B cell (primary cell): ENCODE measurements at regions not wholly inside any gene's neighbourhood (a gene's known extent, or its start where the extent isn't known, plus 50 kb on each side); places are given as distances from the start of the nearest gene placed in this dataset.

ENCODE experiments used
- ATAC-seq: fragments of 200-7000 bp; cut with Tn5 transposase; one replicate; pipeline ENCODE4 v1.10.0; 2021; ENCODE audit warnings: low read depth, mild to moderate bottlenecking, moderate number of reproducible peaks, moderate library complexity
- CTCF ChIA-PET: fragments of 350-600 bp; sonication (Branson Sonifier 250); formaldehyde crosslinking; loops from one replicate; lab custom pipeline; 2021; ENCODE audit warnings: antibody characterized with exemption, inconsistent platforms; lab: Charles Lee
- POLR2A ChIA-PET: fragments of 350-600 bp; sonication (Branson Sonifier 250); formaldehyde crosslinking; loops from one replicate; lab custom pipeline; 2021; ENCODE audit warnings: antibody characterized with exemption; lab: Charles Lee
- DNase-seq: peaks from one replicate; pipeline ENCODE4 v3.0.0; 2013
- H2AFZ ChIP-seq: 2 replicates; pipeline ENCODE4 v1.6.1; 2012; ENCODE audit warnings: mild to moderate bottlenecking, low read depth, low read length; ENCODE audit not compliant: insufficient read depth, poor library complexity, severe bottlenecking
- H3K27ac ChIP-seq, 2 donors: 1 replicate in 1 of 2; 2 replicates in 1 of 2; pipeline ENCODE4 v1.5.1; 2012 to 2013; ENCODE audit warnings: low read length in 2 of 2, mild to moderate bottlenecking in 2 of 2, moderate library complexity in 1 of 2
- H3K27me3 ChIP-seq, 4 experiments: fragments of 200-600 bp in 1 of 4; sonication (generic) in 1 of 4; replicated peaks in 1 of 4; 1 replicate in 2 of 4; 2 replicates in 2 of 4; pipeline versions ENCODE4 v1.6.1 to v1.7.0; 2013 to 2016; ENCODE audit warnings: low read length in 3 of 4, mild to moderate bottlenecking in 2 of 4, mixed read lengths in 1 of 4, moderate library complexity in 1 of 4; ENCODE audit not compliant: insufficient read depth in 4 of 4, control insufficient read depth in 3 of 4; ENCODE audit errors: control extremely low read depth in 1 of 4
- H3K36me3 ChIP-seq, 2 experiments: replicated peaks in 1 of 2; 1 replicate in 1 of 2; 2 replicates in 1 of 2; pipeline versions ENCODE4 v1.6.1 to v1.7.1; 2013; ENCODE audit warnings: low read length in 1 of 2; ENCODE audit not compliant: insufficient read depth in 2 of 2, control insufficient read depth in 1 of 2; ENCODE audit errors: control extremely low read depth in 1 of 2, extremely low read depth in 1 of 2
- H3K4me1 ChIP-seq, 2 donors: fragments of 200-600 bp in 1 of 2; sonication (generic) in 1 of 2; 1 replicate in 1 of 2; 2 replicates in 1 of 2; pipeline versions ENCODE4 v1.5.1 to v1.6.1; 2013 to 2017; ENCODE audit warnings: low read length in 2 of 2; ENCODE audit not compliant: control insufficient read depth in 2 of 2, insufficient read depth in 2 of 2
- H3K4me2 ChIP-seq: replicated peaks from 2 replicates; pipeline ENCODE3; 2012; ENCODE audit warnings: mild to moderate bottlenecking, low read depth, low read length; ENCODE audit not compliant: poor library complexity, severe bottlenecking
- H3K4me3 ChIP-seq, 5 experiments: fragments of 200-600 bp in 1 of 5; sonication (generic) in 1 of 5; 1 replicate in 3 of 5; 2 replicates in 2 of 5; pipeline versions ENCODE4 v1.5.1 to v1.7.0; 2011 to 2016; ENCODE audit warnings: low read length in 4 of 5, mild to moderate bottlenecking in 4 of 5, low read depth in 2 of 5, control low read depth in 1 of 5, moderate library complexity in 1 of 5; ENCODE audit not compliant: insufficient read depth in 1 of 5; ENCODE audit errors: control extremely low read depth in 1 of 5, extremely low read depth in 1 of 5
- H3K79me2 ChIP-seq: fragments of 200-600 bp; sonication (generic); one replicate; pipeline ENCODE4 v1.6.0; 2016; ENCODE audit warnings: low read length; ENCODE audit not compliant: control insufficient read depth, insufficient read depth
- H3K9ac ChIP-seq: fragments of 200-600 bp; sonication (generic); 2 replicates; pipeline ENCODE4 v1.6.1; 2017; ENCODE audit warnings: mild to moderate bottlenecking, low read length, moderate library complexity
- H3K9me3 ChIP-seq, 3 donors: one replicate each; pipeline versions ENCODE4 v1.6.1 to v1.7.1; 2013; ENCODE audit warnings: low read length in 2 of 3; ENCODE audit not compliant: control insufficient read depth in 2 of 3, insufficient read depth in 1 of 3; ENCODE audit errors: control extremely low read depth in 1 of 3
- H4K20me1 ChIP-seq: 2 replicates; pipeline ENCODE4 v1.6.0; 2012; ENCODE audit warnings: mild to moderate bottlenecking, low read length; ENCODE audit not compliant: insufficient read depth, control insufficient read depth, poor library complexity, severe bottlenecking
- H3K27ac Mint-ChIP-seq: one replicate; pipeline ENCODE4 v1.8.0; 2021; ENCODE audit warnings: mixed read lengths
- H3K27me3 Mint-ChIP-seq: one replicate; pipeline ENCODE4 v1.8.0; 2021; ENCODE audit warnings: mixed read lengths
- H3K4me1 Mint-ChIP-seq: one replicate; pipeline ENCODE4 v1.8.0; 2021; ENCODE audit warnings: mixed read lengths
- H3K4me3 Mint-ChIP-seq: one replicate; pipeline ENCODE4 v1.8.0; 2021; ENCODE audit warnings: mixed read lengths
- H3K9me3 Mint-ChIP-seq: one replicate; pipeline ENCODE4 v1.8.0; 2022; ENCODE audit warnings: mixed read lengths; ENCODE audit not compliant: insufficient read depth
- EZH2 ChIP-seq: IDR thresholded peaks from 2 replicates; pipeline ENCODE4 v1.6.1; 2012; ENCODE audit warnings: borderline replicate concordance, low read depth, mild to moderate bottlenecking, moderate library complexity, low read length; ENCODE audit not compliant: insufficient read depth, poor library complexity, severe bottlenecking
- WGBS: methylation state at CpG from one replicate; pipeline ENCODE4 v1.1.5; 2013; ENCODE audit warnings: missing lambda C conversion rate; ENCODE audit not compliant: insufficient coverage; 5-methylcytosine and 5-hydroxymethylcytosine counted together
- intact Hi-C: fragments of 100-400 bp; cut with micrococcal nuclease; formaldehyde crosslinking; loops from one replicate; pipeline ENCODE4 v1.10.0; 2022
- TF ChIP-seq, protein P1 (sequence below): fragments of 200-600 bp; IDR thresholded peaks from one replicate; pipeline ENCODE4 v1.8.0; 2022; ENCODE audit warnings: antibody characterized with exemption, mild to moderate bottlenecking

DNA sequence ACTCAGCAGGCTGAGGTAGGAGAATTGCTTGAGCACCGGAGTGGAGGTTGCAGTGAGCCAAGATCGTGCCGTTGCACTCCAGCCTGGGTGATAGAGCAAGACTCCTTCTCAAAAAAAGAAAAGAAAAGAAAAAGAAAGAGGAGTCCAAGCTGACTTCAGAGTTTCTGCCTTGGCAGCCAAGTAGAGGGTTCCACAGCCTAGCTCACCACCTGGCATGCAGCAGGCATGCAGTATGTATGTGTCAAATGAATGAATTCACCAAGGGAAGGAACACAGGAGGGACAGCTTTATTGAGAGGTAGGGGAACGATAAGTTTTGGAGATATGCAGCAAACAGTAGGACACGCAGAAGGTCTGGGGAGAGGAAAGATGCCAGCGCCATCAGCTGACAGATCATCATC, 230.4 kb downstream of the BUD13 start:
- Histone ChIP-seq H3K27ac (no peak overlapping the region), H3K9me3 (peaks cover 0 to 7% (median 0%) of the 10 kb centered on the region in 3 donors), H3K79me2 (no peaks in the 10 kb centered on the region), H4K20me1 (no peaks in the 10 kb centered on the region), H3K4me2 (no peak overlapping the region), H3K4me3 (no peak overlapping the region), H3K9ac (no peak overlapping the region), H3K36me3 (no peaks in the 10 kb centered on the region), H3K4me1 (no peaks in the 10 kb centered on the region), H3K27me3 (no peaks in the 10 kb centered on the region), H2AFZ (no peak overlapping the region)
- Mint-ChIP-seq H3K9me3 (no peaks in the 10 kb centered on the region), H3K27ac (no peak overlapping the region), H3K4me3 (no peak overlapping the region), H3K27me3 (peaks cover 5% of the 10 kb centered on the region), H3K4me1 (no peaks in the 10 kb centered on the region)
- intact Hi-C loops = no loop called here
- no peak for ATAC-seq
- CTCF ChIA-PET = no interaction called here
- TF ChIP-seq EZH2 = no peak
- TF ChIP-seq, protein P1, sequence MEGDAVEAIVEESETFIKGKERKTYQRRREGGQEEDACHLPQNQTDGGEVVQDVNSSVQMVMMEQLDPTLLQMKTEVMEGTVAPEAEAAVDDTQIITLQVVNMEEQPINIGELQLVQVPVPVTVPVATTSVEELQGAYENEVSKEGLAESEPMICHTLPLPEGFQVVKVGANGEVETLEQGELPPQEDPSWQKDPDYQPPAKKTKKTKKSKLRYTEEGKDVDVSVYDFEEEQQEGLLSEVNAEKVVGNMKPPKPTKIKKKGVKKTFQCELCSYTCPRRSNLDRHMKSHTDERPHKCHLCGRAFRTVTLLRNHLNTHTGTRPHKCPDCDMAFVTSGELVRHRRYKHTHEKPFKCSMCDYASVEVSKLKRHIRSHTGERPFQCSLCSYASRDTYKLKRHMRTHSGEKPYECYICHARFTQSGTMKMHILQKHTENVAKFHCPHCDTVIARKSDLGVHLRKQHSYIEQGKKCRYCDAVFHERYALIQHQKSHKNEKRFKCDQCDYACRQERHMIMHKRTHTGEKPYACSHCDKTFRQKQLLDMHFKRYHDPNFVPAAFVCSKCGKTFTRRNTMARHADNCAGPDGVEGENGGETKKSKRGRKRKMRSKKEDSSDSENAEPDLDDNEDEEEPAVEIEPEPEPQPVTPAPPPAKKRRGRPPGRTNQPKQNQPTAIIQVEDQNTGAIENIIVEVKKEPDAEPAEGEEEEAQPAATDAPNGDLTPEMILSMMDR = no peak
- POLR2A ChIA-PET = no interaction called here
- no peak for DNase-seq
- 95% methylated on average over 3 of the region's 6 CpGs for WGBS

DNA sequence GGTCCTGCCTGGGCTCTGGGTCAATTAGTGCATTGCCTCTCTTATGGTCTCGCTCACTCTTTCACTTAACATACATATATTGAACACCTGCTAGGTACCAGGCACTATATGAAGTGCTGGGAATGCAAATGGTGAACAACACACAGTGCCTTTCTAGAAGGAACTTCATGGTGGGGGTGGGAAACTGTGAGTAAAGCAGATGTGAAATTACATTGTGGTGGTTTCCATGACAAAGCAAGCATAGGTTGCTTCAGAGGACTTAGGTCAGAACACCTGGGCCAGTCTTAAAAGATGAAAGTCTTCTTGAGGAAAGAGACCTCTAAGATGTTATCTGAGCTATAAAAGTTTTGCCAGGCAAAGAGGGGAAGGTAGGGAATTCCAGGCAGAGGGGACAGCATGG, 231.3 kb downstream of the BUD13 start:
- ChIA-PET CTCF (no interaction called here), POLR2A (no interaction called here)
- Mint-ChIP-seq H3K27ac (no peak overlapping the region), H3K27me3 (peaks cover 5% of the 10 kb centered on the region), H3K4me3 (no peak overlapping the region), H3K9me3 (no peaks in the 10 kb centered on the region), H3K4me1 (no peaks in the 10 kb centered on the region)
- H3K4me2 ChIP-seq = no peak overlapping the region
- H3K4me1 ChIP-seq = no peaks in the 10 kb centered on the region
- H3K36me3 ChIP-seq = no peaks in the 10 kb centered on the region
- no peak overlapping the region for H3K4me3 ChIP-seq
- no peak overlapping the region for H3K27ac ChIP-seq
- H2AFZ ChIP-seq = no peak overlapping the region
- DNase-seq (no peak), ATAC-seq (no peak)
- peaks cover 0 to 7% (median 0%) of the 10 kb centered on the region in 3 donors for H3K9me3 ChIP-seq
- no peaks in the 10 kb centered on the region for H3K27me3 ChIP-seq
- no CpG with 5 or more reads among the region's 1 CpG for WGBS
- TF ChIP-seq, protein P1 = no peak
- TF ChIP-seq EZH2 = no peak
- H3K9ac ChIP-seq = no peak overlapping the region
- intact Hi-C loops = no loop called here
- no peaks in the 10 kb centered on the region for H3K79me2 ChIP-seq
- no peaks in the 10 kb centered on the region for H4K20me1 ChIP-seq
